ENCODE measurements at regions not wholly inside any gene's neighbourhood (a gene's known extent, or its start where the extent isn't known, plus 50 kb on each side); places are given as distances from the start of the nearest gene placed in this dataset.

GRCh38 chr21:28257276-28257675 lies 735.4 kb downstream of the LTN1 start (continued):
- TF ChIP-seq, protein P1, sequence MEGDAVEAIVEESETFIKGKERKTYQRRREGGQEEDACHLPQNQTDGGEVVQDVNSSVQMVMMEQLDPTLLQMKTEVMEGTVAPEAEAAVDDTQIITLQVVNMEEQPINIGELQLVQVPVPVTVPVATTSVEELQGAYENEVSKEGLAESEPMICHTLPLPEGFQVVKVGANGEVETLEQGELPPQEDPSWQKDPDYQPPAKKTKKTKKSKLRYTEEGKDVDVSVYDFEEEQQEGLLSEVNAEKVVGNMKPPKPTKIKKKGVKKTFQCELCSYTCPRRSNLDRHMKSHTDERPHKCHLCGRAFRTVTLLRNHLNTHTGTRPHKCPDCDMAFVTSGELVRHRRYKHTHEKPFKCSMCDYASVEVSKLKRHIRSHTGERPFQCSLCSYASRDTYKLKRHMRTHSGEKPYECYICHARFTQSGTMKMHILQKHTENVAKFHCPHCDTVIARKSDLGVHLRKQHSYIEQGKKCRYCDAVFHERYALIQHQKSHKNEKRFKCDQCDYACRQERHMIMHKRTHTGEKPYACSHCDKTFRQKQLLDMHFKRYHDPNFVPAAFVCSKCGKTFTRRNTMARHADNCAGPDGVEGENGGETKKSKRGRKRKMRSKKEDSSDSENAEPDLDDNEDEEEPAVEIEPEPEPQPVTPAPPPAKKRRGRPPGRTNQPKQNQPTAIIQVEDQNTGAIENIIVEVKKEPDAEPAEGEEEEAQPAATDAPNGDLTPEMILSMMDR (IDR thresholded peaks at IDR 0.05 in 2 of 3, conservative IDR thresholded peaks at IDR 0.05 in 1 of 3; ENCODE audit: insufficient read depth in 2 of 3, low read depth in 1 of 3, low read length in 3 of 3): no peak
- TF ChIP-seq TAF7 (tag; IDR thresholded peaks at IDR 0.05) (no peak), CBFA2T3 (IDR thresholded peaks at IDR 0.05) (no peak), ZNF165 (CRISPR knock-in tag; IDR thresholded peaks at IDR 0.05; ENCODE audit: borderline replicate concordance) (no peak), GABPB1 (CRISPR knock-in tag; IDR thresholded peaks at IDR 0.05) (no peak)
- TF ChIP-seq, protein P2, sequence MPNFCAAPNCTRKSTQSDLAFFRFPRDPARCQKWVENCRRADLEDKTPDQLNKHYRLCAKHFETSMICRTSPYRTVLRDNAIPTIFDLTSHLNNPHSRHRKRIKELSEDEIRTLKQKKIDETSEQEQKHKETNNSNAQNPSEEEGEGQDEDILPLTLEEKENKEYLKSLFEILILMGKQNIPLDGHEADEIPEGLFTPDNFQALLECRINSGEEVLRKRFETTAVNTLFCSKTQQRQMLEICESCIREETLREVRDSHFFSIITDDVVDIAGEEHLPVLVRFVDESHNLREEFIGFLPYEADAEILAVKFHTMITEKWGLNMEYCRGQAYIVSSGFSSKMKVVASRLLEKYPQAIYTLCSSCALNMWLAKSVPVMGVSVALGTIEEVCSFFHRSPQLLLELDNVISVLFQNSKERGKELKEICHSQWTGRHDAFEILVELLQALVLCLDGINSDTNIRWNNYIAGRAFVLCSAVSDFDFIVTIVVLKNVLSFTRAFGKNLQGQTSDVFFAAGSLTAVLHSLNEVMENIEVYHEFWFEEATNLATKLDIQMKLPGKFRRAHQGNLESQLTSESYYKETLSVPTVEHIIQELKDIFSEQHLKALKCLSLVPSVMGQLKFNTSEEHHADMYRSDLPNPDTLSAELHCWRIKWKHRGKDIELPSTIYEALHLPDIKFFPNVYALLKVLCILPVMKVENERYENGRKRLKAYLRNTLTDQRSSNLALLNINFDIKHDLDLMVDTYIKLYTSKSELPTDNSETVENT (CRISPR knock-in tag; IDR thresholded peaks at IDR 0.05): no peak

- no peak for FAIRE-seq
- H3K9me3 ChIP-seq (replicated peaks; ENCODE audit: control insufficient read depth, insufficient read depth, low read depth, low read length): no peaks in the 10 kb centered on the region
- H3K4me1 ChIP-seq (replicated peaks in 1 of 2; ENCODE audit: control insufficient read depth in 2 of 2, insufficient read depth in 2 of 2, low read length in 2 of 2): no peaks in the 10 kb centered on the region
- H4K20me1 ChIP-seq (replicated peaks; ENCODE audit: control insufficient read depth, insufficient read depth, low read length): no peaks in the 10 kb centered on the region
- no peaks in the 10 kb centered on the region for H3K9me1 ChIP-seq (ENCODE audit: control insufficient read depth, insufficient read depth, low read length)
- ChIA-PET CTCF (ENCODE audit: low intra/inter-chr PET ratio) (no interaction called here), POLR2A (no interaction called here)
- intact Hi-C loops (cut with micrococcal nuclease): no loop called here
- no peak overlapping the region for H3K27ac ChIP-seq (ENCODE audit: extremely low read depth, low read depth, low read length)
- in situ Hi-C loops (cut with MboI): no loop called here
- H3K36me3 ChIP-seq (ENCODE audit: control insufficient read depth, insufficient read depth, low read length): no peaks in the 10 kb centered on the region
- H3K4me3 ChIP-seq: no peak overlapping the region
- TF ChIP-seq NEUROD1 (IDR thresholded peaks at IDR 0.05; ENCODE audit: borderline replicate concordance, low read depth, low read length, partially characterized antibody) (no peak), NONO (IDR thresholded peaks at IDR 0.05; ENCODE audit: low read depth in 2 of 2, low read length in 1 of 2) (no peak), FOXK2 (conservative IDR thresholded peaks at IDR 0.05 in 1 of 2, IDR thresholded peaks at IDR 0.05 in 1 of 2; ENCODE audit: low read depth in 2 of 2) (no peak), ZNF143 (CRISPR knock-in tag; IDR thresholded peaks at IDR 0.05) (no peak), ZMIZ1 (IDR thresholded peaks at IDR 0.05; ENCODE audit: low read depth in 2 of 2, low read length in 2 of 2) (no peak), CHD4 (IDR thresholded peaks at IDR 0.05; ENCODE audit: insufficient read depth, insufficient replicate concordance, low read depth, low read length, poor library complexity, severe bottlenecking) (no peak), ZNF134 (CRISPR knock-in tag; conservative IDR thresholded peaks at IDR 0.05) (no peak), KLF6 (CRISPR knock-in tag; IDR thresholded peaks at IDR 0.05; ENCODE audit: borderline replicate concordance) (no peak)
- no peak overlapping the region for H2AFZ ChIP-seq (ENCODE audit: low read depth, low read length)
- no peak overlapping the region for H3K9ac ChIP-seq (ENCODE audit: insufficient read depth in 1 of 2, low read depth in 2 of 2, low read length in 2 of 2)
- BruUV-seq (replicated peaks): no TSS peak
- ATAC-seq: no peak
- H3K27me3 ChIP-seq (ENCODE audit: control insufficient read depth in 2 of 2, insufficient read depth in 2 of 2, low read length in 2 of 2): no peaks in the 10 kb centered on the region
- no peak overlapping the region for H3K4me2 ChIP-seq (ENCODE audit: insufficient read depth, low read length)
- H3K79me2 ChIP-seq (ENCODE audit: control insufficient read depth, insufficient read depth, low read length): no peaks in the 10 kb centered on the region
- DNase-seq (ENCODE audit: extremely low read depth in 1 of 4, low spot score in 3 of 4): no peak
- 1% methylated on average over 6 of the region's 6 CpGs for WGBS (ENCODE audit: insufficient coverage, low coverage, missing lambda C conversion rate)
Observed at GRCh38 chr21:28256837-28257236, 735.8 kb downstream of the LTN1 start.
